ENCODE measurements at regions not wholly inside any gene's neighbourhood (a gene's known extent, or its start where the extent isn't known, plus 50 kb on each side); places are given as distances from the start of the nearest gene placed in this dataset.

- peak; percentile 42 for DNase-seq
Observed at GRCh38 chr18:77765468-77765867, 515.8 kb downstream of the GALR1 start.

- DNase-seq, result no peak
Observed at GRCh38 chr18:77766421-77766820, 516.8 kb downstream of the GALR1 start.

GRCh38 chr18:77772177-77772576 lies 522.5 kb downstream of the GALR1 start:
- no peak for DNase-seq

GRCh38 chr18:77776104-77776503 lies 526.5 kb downstream of the GALR1 start:
- no peak for DNase-seq

- no peak for DNase-seq
Observed at GRCh38 chr18:77777163-77777562, 527.5 kb downstream of the GALR1 start.

GRCh38 chr18:77784759-77785379 lies 535.2 kb downstream of the GALR1 start:
- no peak for DNase-seq

GRCh38 chr18:77785415-77785975 lies 535.8 kb downstream of the GALR1 start:
- DNase-seq, result no peak

- DNase-seq, result no peak
Observed at GRCh38 chr18:77803024-77803423, 553.4 kb downstream of the GALR1 start.

GRCh38 chr18:77804382-77804781 lies 554.7 kb downstream of the GALR1 start:
- DNase-seq, result no peak

GRCh38 chr18:77807650-77808049 lies 558.0 kb downstream of the GALR1 start:
- no peak for DNase-seq

GRCh38 chr18:77811503-77811902 lies 561.9 kb downstream of the GALR1 start:
- no peak for DNase-seq

- DNase-seq, result no peak
Observed at GRCh38 chr18:77815666-77816338, 566.2 kb downstream of the GALR1 start.

GRCh38 chr18:77818328-77818727 lies 568.7 kb downstream of the GALR1 start:
- DNase-seq, result no peak

GRCh38 chr18:77820472-77820871 lies 570.8 kb downstream of the GALR1 start:
- DNase-seq, result no peak

GRCh38 chr18:77821892-77822291 lies 572.2 kb downstream of the GALR1 start:
- DNase-seq, result no peak

- no peak for DNase-seq
Observed at GRCh38 chr18:77822632-77823031, 573.0 kb downstream of the GALR1 start.

- DNase-seq, result no peak
Observed at GRCh38 chr18:77833807-77834206, 584.2 kb downstream of the GALR1 start.

GRCh38 chr18:77851802-77852201 lies 602.2 kb downstream of the GALR1 start:
- DNase-seq, result no peak

GRCh38 chr18:77853859-77854258 lies 604.2 kb downstream of the GALR1 start:
- no peak for DNase-seq

- DNase-seq, result peak; percentile 47
Observed at GRCh38 chr18:77857678-77858655, 608.3 kb downstream of the GALR1 start.

- DNase-seq, result no peak
Observed at GRCh38 chr18:77859634-77860033, 610.0 kb downstream of the GALR1 start.

GRCh38 chr18:77862066-77862757 lies 612.6 kb downstream of the GALR1 start:
- DNase-seq, result no peak

- DNase-seq, result no peak
Observed at GRCh38 chr18:77865853-77866252, 616.2 kb downstream of the GALR1 start.

Measured in NCI-H2171 treated with DMSO at 0.1 percent for 48 hours (cell line).